MCF 10A (cell line): ENCODE measurements at regions not wholly inside any gene's neighbourhood (a gene's known extent, or its start where the extent isn't known, plus 50 kb on each side); places are given as distances from the start of the nearest gene placed in this dataset.

Source experiments
- BruUV-seq: library from RNA; stranded (reverse); fragments of 400-500 nt; replicated peaks from 2 replicates; lab custom pipeline; 2021; lab: Mats Ljungman, UMichigan
- CTCF ChIA-PET: fragments of 300-600 bp; sonication (Branson Sonifier 250); formaldehyde crosslinking; extraction: SDS; loops from one replicate; lab custom pipeline; 2021; ENCODE audit warnings: antibody characterized with exemption, inconsistent platforms; lab: Yijun Ruan, JAX
- POLR2A ChIA-PET: fragments of 300-600, 350-650 bp; sonication (Branson Sonifier 250); formaldehyde crosslinking; extraction: SDS; loops from one replicate; lab custom pipeline; 2020; ENCODE audit warnings: antibody characterized with exemption, inconsistent platforms; lab: Yijun Ruan, JAX
- DNase-seq: peaks from one replicate; pipeline ENCODE4 v3.0.0-alpha.2; 2018; ENCODE audit not compliant: unreplicated experiment
- H3K27ac Mint-ChIP-seq: one replicate; pipeline ENCODE4 v1.8.0; 2022; ENCODE audit warnings: mild to moderate bottlenecking, low read depth, mixed read lengths; ENCODE audit not compliant: unreplicated experiment
- H3K27me3 Mint-ChIP-seq: one replicate; pipeline ENCODE4 v1.8.0; 2022; ENCODE audit warnings: mixed read lengths; ENCODE audit not compliant: insufficient read depth, unreplicated experiment
- H3K36me3 Mint-ChIP-seq: one replicate; pipeline ENCODE4 v1.8.0; 2022; ENCODE audit warnings: mild to moderate bottlenecking, moderate library complexity, mixed read lengths; ENCODE audit not compliant: insufficient read depth, unreplicated experiment
- H3K4me1 Mint-ChIP-seq: one replicate; pipeline ENCODE4 v1.8.0; 2022; ENCODE audit warnings: mixed read lengths; ENCODE audit not compliant: insufficient read depth, unreplicated experiment
- H3K4me3 Mint-ChIP-seq: one replicate; pipeline ENCODE4 v1.8.0; 2022; ENCODE audit warnings: mild to moderate bottlenecking, moderate library complexity, mixed read lengths; ENCODE audit not compliant: unreplicated experiment
- H3K9me3 Mint-ChIP-seq: one replicate; pipeline ENCODE4 v1.8.0; 2022; ENCODE audit warnings: mixed read lengths; ENCODE audit not compliant: unreplicated experiment
- CTCF ChIP-seq: fragments of 200-600 bp; IDR thresholded peaks from one replicate; pipeline ENCODE4 v1.8.0; 2022; ENCODE audit warnings: antibody characterized with exemption, mild to moderate bottlenecking; ENCODE audit not compliant: unreplicated experiment
- intact Hi-C: fragments of 100-400 bp; cut with micrococcal nuclease; formaldehyde crosslinking; loops from 2 replicates; pipeline ENCODE4 v1.14.1; 2022

- Mint-ChIP-seq H3K36me3 (no peaks in the 10 kb centered on the region), H3K9me3 (no peaks in the 10 kb centered on the region), H3K4me3 (no peak overlapping the region), H3K4me1 (no peaks in the 10 kb centered on the region), H3K27me3 (peaks cover 89% of the 10 kb centered on the region), H3K27ac (no peak overlapping the region)
- ChIA-PET POLR2A (no interaction called here), CTCF (interaction anchor here (0.6 kb wide), 1 partner anchor 126 kb away, joined by 4 read pairs; no protein-coding TSS in a partner anchor)
- intact Hi-C loops, result no loop called here
- no TSS peak for BruUV-seq
- no peak for DNase-seq
- no peak for TF ChIP-seq CTCF
Measured at GRCh38 chr16:86138121-86139085, 239.4 kb downstream of the IRF8 start.

GRCh38 chr16:86142801-86143236 lies 243.9 kb downstream of the IRF8 start:
- TF ChIP-seq CTCF, result no peak
- no peaks in the 10 kb centered on the region for H3K36me3 Mint-ChIP-seq
- POLR2A ChIA-PET, result no interaction called here
- H3K9me3 Mint-ChIP-seq, result no peaks in the 10 kb centered on the region
- CTCF ChIA-PET, result no interaction called here
- peaks cover 84% of the 10 kb centered on the region for H3K27me3 Mint-ChIP-seq
- BruUV-seq, result no TSS peak
- no peaks in the 10 kb centered on the region for H3K4me1 Mint-ChIP-seq
- no peak overlapping the region for H3K4me3 Mint-ChIP-seq
- DNase-seq, result no peak
- intact Hi-C loops, result no loop called here
- H3K27ac Mint-ChIP-seq, result no peak overlapping the region

DNA sequence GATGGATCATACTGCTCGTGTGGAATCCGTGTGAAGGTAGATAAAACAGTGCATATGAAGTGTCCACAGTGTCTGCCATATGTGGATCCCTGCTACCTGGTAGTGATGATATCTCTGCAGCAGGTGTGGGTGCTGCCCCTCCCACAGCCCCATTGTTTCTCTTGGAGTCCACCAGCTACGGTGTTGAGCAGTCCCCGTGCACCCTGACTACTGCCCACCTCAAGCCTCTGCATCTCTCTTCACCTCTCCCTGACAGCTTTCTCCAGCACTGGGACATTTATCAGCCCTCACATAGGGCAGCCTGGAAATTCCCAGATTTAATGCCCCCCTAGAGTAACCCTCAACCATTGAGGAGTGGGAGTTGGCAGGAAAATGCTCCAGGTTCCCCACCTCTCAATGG lies 244.7 kb downstream of the IRF8 start:
- no TSS peak for BruUV-seq
- TF ChIP-seq CTCF, result no peak
- intact Hi-C loops, result no loop called here
- DNase-seq, result no peak
- Mint-ChIP-seq H3K36me3 (no peaks in the 10 kb centered on the region), H3K4me3 (no peak overlapping the region), H3K4me1 (no peaks in the 10 kb centered on the region), H3K27me3 (peaks cover 84% of the 10 kb centered on the region), H3K9me3 (no peaks in the 10 kb centered on the region), H3K27ac (no peak overlapping the region)
- ChIA-PET POLR2A (interaction anchor here (0.6 kb wide), 1 partner anchor 52 kb away, joined by 3 read pairs; no protein-coding TSS in a partner anchor), CTCF (interaction anchor here (0.5 kb wide), 1 partner anchor 244 kb away, joined by 3 read pairs; no protein-coding TSS in a partner anchor)

DNA sequence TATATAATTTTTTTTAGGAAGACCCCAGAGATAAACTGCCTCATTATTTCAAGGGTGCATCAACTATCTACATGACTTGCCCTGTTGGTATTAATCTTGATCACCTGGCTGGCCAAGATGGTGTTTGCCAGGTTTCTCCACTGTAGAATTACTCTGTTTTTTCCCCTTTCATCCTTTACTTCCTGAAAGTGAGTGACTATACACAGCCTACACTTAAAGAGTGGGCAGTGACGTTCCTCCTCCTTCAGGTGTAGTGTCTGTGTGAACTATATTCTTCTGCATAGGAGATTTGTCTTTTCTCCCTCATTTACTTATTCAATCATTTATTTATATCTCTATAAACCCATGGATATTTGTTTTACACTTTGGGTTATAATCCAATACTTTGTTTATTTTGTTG lies 246.7 kb downstream of the IRF8 start:
- no peak for DNase-seq
- no peak for TF ChIP-seq CTCF
- intact Hi-C loops, result no loop called here
- peaks cover 78% of the 10 kb centered on the region for H3K27me3 Mint-ChIP-seq
- ChIA-PET POLR2A (no interaction called here), CTCF (no interaction called here)
- no peak overlapping the region for H3K27ac Mint-ChIP-seq
- no peaks in the 10 kb centered on the region for H3K36me3 Mint-ChIP-seq
- no peak overlapping the region for H3K4me3 Mint-ChIP-seq
- H3K9me3 Mint-ChIP-seq, result no peaks in the 10 kb centered on the region
- H3K4me1 Mint-ChIP-seq, result no peaks in the 10 kb centered on the region
- no TSS peak for BruUV-seq
